DOHH2 (cell line): ENCODE measurements at regions not wholly inside any gene's neighbourhood (a gene's known extent, or its start where the extent isn't known, plus 50 kb on each side); places are given as distances from the start of the nearest gene placed in this dataset.
A peak's percentile ranks its signal among the peaks of the same experiment; 100 is the strongest.
"Not testable (repeated sequence)": the region's sequence is repeated elsewhere in the genome, so short reads cannot be mapped to it uniquely, and the experiment has no call there.

ENCODE experiments used
- H3F3A ChIP-seq: fragments of 200-600 bp; sonication (generic), shearing (Covaris generic); 2 replicates; pipeline ENCODE4 v1.6.0; 2016; ENCODE audit warnings: antibody characterized with exemption, mild to moderate bottlenecking; ENCODE audit not compliant: control insufficient read depth, insufficient read depth
- H3K27ac ChIP-seq: fragments of 200-600 bp; sonication (generic); 2 replicates; pipeline ENCODE4 v1.5.1; 2014; ENCODE audit warnings: low read depth, mild to moderate bottlenecking, low read length, moderate library complexity
- H3K27me3 ChIP-seq: fragments of 200-600 bp; sonication (generic); 2 replicates; pipeline ENCODE4 v1.6.1; 2014; ENCODE audit warnings: mild to moderate bottlenecking, low read length, mixed read lengths; ENCODE audit not compliant: control insufficient read depth
- H3K36me3 ChIP-seq: fragments of 200-600 bp; sonication (generic); 2 replicates; pipeline ENCODE4 v1.6.1; 2014; ENCODE audit warnings: mild to moderate bottlenecking, low read length, moderate library complexity, mixed read lengths; ENCODE audit not compliant: control insufficient read depth
- H3K4me1 ChIP-seq: fragments of 200-600 bp; sonication (generic); 2 replicates; pipeline ENCODE4 v1.6.1; 2014; ENCODE audit warnings: mild to moderate bottlenecking, low read length, mixed read lengths; ENCODE audit not compliant: control insufficient read depth
- H3K4me2 ChIP-seq: fragments of 200-600 bp; sonication (generic); 2 replicates; pipeline ENCODE4 v1.6.0; 2014; ENCODE audit warnings: mild to moderate bottlenecking, low read length, moderate library complexity
- H3K4me3 ChIP-seq: fragments of 200-600 bp; sonication (generic); 2 replicates; pipeline ENCODE4 v1.5.1; 2014; ENCODE audit warnings: mild to moderate bottlenecking, low read length, mixed read lengths
- H3K79me2 ChIP-seq: fragments of 200-600 bp; sonication (generic); 2 replicates; pipeline ENCODE4 v1.6.1; 2014; ENCODE audit warnings: mild to moderate bottlenecking, low read length, mixed read lengths; ENCODE audit not compliant: control insufficient read depth
- H3K9me2 ChIP-seq: fragments of 200-600 bp; sonication (generic); replicated peaks from 2 replicates; pipeline ENCODE4 v1.6.1; 2014; ENCODE audit warnings: mild to moderate bottlenecking, low read length, mixed read lengths; ENCODE audit not compliant: control insufficient read depth
- H3K9me3 ChIP-seq: fragments of 200-600 bp; sonication (generic); 2 replicates; pipeline ENCODE4 v1.6.1; 2014; ENCODE audit warnings: antibody characterized with exemption, low read length, mixed read lengths; ENCODE audit not compliant: control insufficient read depth, insufficient read depth
- H4K20me1 ChIP-seq: fragments of 200-600 bp; sonication (generic); 2 replicates; pipeline ENCODE4 v1.6.0; 2014; ENCODE audit warnings: low read depth, mild to moderate bottlenecking, antibody characterized with exemption, low read length, moderate library complexity; ENCODE audit not compliant: control insufficient read depth, insufficient read depth
- EZH2phosphoT487 ChIP-seq: fragments of 200-600 bp; sonication (generic); IDR thresholded peaks from 2 replicates; pipeline ENCODE4 v1.6.1; 2017; ENCODE audit warnings: borderline replicate concordance, mild to moderate bottlenecking, antibody characterized with exemption, low read length, moderate library complexity, mixed read lengths
- TF ChIP-seq, protein P1 (sequence below): fragments of 200-600 bp; sonication (generic); IDR thresholded peaks from one replicate; pipeline ENCODE4 v1.5.1; 2014; ENCODE audit warnings: antibody characterized with exemption, mild to moderate bottlenecking, low read depth, low read length; ENCODE audit not compliant: poor library complexity, severe bottlenecking

DNA sequence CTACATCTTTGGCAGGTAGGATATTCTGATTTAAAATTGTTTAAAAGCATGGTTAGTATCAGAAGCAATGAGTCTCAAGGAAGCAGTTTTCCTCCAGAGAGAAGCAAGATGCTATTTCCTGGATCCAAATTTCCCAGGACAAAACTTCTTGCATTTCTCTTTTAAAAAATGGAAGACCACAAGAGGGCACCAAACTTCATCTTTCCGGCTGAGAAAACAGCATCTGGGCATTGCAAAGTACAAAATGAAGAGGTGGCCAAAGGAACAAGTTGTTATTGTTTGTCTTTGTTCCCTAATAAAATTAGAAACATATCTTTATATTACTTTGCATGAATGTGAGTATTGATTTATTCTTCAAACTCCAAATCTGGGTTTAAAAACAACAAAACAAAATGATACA lies 60.0 kb upstream of the LRCH1 start:
- H3K27ac ChIP-seq: no peak overlapping the region
- H3F3A ChIP-seq: no peaks in the 10 kb centered on the region
- TF ChIP-seq, protein P1, sequence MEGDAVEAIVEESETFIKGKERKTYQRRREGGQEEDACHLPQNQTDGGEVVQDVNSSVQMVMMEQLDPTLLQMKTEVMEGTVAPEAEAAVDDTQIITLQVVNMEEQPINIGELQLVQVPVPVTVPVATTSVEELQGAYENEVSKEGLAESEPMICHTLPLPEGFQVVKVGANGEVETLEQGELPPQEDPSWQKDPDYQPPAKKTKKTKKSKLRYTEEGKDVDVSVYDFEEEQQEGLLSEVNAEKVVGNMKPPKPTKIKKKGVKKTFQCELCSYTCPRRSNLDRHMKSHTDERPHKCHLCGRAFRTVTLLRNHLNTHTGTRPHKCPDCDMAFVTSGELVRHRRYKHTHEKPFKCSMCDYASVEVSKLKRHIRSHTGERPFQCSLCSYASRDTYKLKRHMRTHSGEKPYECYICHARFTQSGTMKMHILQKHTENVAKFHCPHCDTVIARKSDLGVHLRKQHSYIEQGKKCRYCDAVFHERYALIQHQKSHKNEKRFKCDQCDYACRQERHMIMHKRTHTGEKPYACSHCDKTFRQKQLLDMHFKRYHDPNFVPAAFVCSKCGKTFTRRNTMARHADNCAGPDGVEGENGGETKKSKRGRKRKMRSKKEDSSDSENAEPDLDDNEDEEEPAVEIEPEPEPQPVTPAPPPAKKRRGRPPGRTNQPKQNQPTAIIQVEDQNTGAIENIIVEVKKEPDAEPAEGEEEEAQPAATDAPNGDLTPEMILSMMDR: peak; percentile 73
- no peak for TF ChIP-seq EZH2phosphoT487
- H4K20me1 ChIP-seq: no peaks in the 10 kb centered on the region
- no peaks in the 10 kb centered on the region for H3K9me3 ChIP-seq
- no peaks in the 10 kb centered on the region for H3K79me2 ChIP-seq
- H3K4me1 ChIP-seq: no peaks in the 10 kb centered on the region
- H3K36me3 ChIP-seq: no peaks in the 10 kb centered on the region
- no peaks in the 10 kb centered on the region for H3K27me3 ChIP-seq
- H3K4me3 ChIP-seq: no peak overlapping the region
- H3K4me2 ChIP-seq: no peak overlapping the region
- H3K9me2 ChIP-seq: no peaks in the 10 kb centered on the region

- no peaks in the 10 kb centered on the region for H3K36me3 ChIP-seq
- H3K4me2 ChIP-seq: no peak overlapping the region
- H3K4me3 ChIP-seq: no peak overlapping the region
- no peaks in the 10 kb centered on the region for H4K20me1 ChIP-seq
- no peaks in the 10 kb centered on the region for H3K4me1 ChIP-seq
- peaks cover under 1% of the 10 kb centered on the region; the same call in 1 of the 2 replicates for H3K9me3 ChIP-seq
- H3F3A ChIP-seq: no peaks in the 10 kb centered on the region
- no peak overlapping the region for H3K27ac ChIP-seq
- no peaks in the 10 kb centered on the region for H3K27me3 ChIP-seq
- TF ChIP-seq EZH2phosphoT487: no peak
- TF ChIP-seq, protein P1: no peak
- H3K79me2 ChIP-seq: no peaks in the 10 kb centered on the region
- H3K9me2 ChIP-seq: no peaks in the 10 kb centered on the region
Observed at GRCh38 chr13:46491641-46492040, 61.3 kb upstream of the LRCH1 start.

DNA sequence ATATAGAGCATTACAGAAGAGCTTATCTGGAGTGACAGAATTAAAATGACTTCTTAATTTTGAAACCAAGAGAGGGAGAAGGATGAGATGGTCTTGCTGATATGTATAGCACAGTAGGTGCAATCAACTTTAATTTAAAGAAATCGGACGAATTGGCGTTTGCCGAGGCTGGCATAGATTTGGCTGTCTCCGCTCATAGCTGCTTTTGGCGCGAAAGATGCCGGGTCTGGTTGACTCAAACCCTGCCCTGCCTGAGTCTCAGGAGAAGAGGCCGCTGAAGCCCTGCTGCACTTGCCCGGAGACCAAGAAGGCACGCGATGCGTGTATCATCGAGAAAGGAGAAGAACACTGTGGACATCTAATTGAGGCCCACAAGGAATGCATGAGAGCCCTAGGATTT lies 62.3 kb upstream of the LRCH1 start:
- not testable (repeated sequence) for H3K36me3 ChIP-seq, H3K4me2 ChIP-seq, H3K79me2 ChIP-seq, H3F3A ChIP-seq, H4K20me1 ChIP-seq, H3K4me3 ChIP-seq, H3K27me3 ChIP-seq, H3K9me2 ChIP-seq, H3K4me1 ChIP-seq, H3K27ac ChIP-seq, H3K9me3 ChIP-seq

DNA sequence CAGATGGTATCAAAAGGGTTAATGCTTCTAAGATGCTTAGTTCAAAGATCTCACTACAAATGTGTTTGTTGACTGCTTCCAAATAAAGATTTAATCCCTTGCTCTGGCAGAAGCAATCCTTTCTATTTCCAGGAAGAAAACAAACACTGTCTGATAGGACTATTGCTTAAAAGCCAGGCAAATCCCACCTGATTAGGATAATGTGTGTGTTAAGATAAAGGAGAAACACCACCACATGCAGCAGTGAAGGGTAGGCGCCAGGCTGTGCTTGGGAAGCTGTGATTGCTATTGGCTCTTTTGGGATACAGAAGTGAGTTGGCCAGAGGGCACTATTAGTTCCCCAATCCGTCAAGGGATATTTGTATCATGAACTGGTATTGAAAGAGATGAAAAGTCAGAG lies 62.8 kb upstream of the LRCH1 start:
- H3K9me3 ChIP-seq: peaks cover 6% of the 10 kb centered on the region
- H3K36me3 ChIP-seq: no peaks in the 10 kb centered on the region
- H3K27me3 ChIP-seq: no peaks in the 10 kb centered on the region
- H3K4me1 ChIP-seq: no peaks in the 10 kb centered on the region
- no peak overlapping the region for H3K4me2 ChIP-seq
- H3F3A ChIP-seq: no peaks in the 10 kb centered on the region
- no peaks in the 10 kb centered on the region for H4K20me1 ChIP-seq
- H3K79me2 ChIP-seq: no peaks in the 10 kb centered on the region
- TF ChIP-seq, protein P1: no peak
- no peak for TF ChIP-seq EZH2phosphoT487
- H3K27ac ChIP-seq: no peak overlapping the region
- H3K9me2 ChIP-seq: no peaks in the 10 kb centered on the region
- H3K4me3 ChIP-seq: no peak overlapping the region
